ENCODE measurements at regions not wholly inside any gene's neighbourhood (a gene's known extent, or its start where the extent isn't known, plus 50 kb on each side); places are given as distances from the start of the nearest gene placed in this dataset.
"Not testable (repeated sequence)": the region's sequence is repeated elsewhere in the genome, so short reads cannot be mapped to it uniquely, and the experiment has no call there.

- DNase-seq (ENCODE audit: extremely low read depth, insufficient read length), result no peak
- TF ChIP-seq CTCF (IDR thresholded peaks at IDR 0.05; ENCODE audit: insufficient read depth, low read length, poor library complexity, severe bottlenecking), result no peak
- H3K27me3 ChIP-seq (replicated peaks; ENCODE audit: control insufficient read depth, insufficient read depth, low read length), result no peaks in the 10 kb centered on the region
Measured at GRCh38 chr5:163889369-163889768, 383.9 kb downstream of the MAT2B start.

GRCh38 chr5:163890261-163890660 is 384.8 kb downstream of the MAT2B start:
- TF ChIP-seq CTCF (IDR thresholded peaks at IDR 0.05; ENCODE audit: insufficient read depth, low read length, poor library complexity, severe bottlenecking), result no peak
- no peak overlapping the region for H3K4me3 ChIP-seq (replicated peaks; ENCODE audit: low read depth, low read length)
- no peaks in the 10 kb centered on the region for H3K36me3 ChIP-seq (ENCODE audit: control insufficient read depth, insufficient read depth, low read length)
- DNase-seq (ENCODE audit: extremely low read depth, insufficient read length), result no peak
- H3K27me3 ChIP-seq (replicated peaks; ENCODE audit: control insufficient read depth, insufficient read depth, low read length), result no peaks in the 10 kb centered on the region

More at GRCh38 chr5:163889369-163889768, 383.9 kb downstream of the MAT2B start:
- Histone ChIP-seq H3K36me3 (ENCODE audit: control insufficient read depth, insufficient read depth, low read length) (no peaks in the 10 kb centered on the region), H3K4me3 (replicated peaks; ENCODE audit: low read depth, low read length) (no peak overlapping the region)

- DNase-seq (ENCODE audit: extremely low read depth, insufficient read length), result no peak
- Histone ChIP-seq H3K27me3 (replicated peaks; ENCODE audit: control insufficient read depth, insufficient read depth, low read length) (no peaks in the 10 kb centered on the region), H3K4me3 (replicated peaks; ENCODE audit: low read depth, low read length) (no peak overlapping the region), H3K36me3 (ENCODE audit: control insufficient read depth, insufficient read depth, low read length) (no peaks in the 10 kb centered on the region)
- no peak for TF ChIP-seq CTCF (IDR thresholded peaks at IDR 0.05; ENCODE audit: insufficient read depth, low read length, poor library complexity, severe bottlenecking)
Measured at GRCh38 chr5:163893281-163893680, 387.9 kb downstream of the MAT2B start.

- DNase-seq (ENCODE audit: extremely low read depth, insufficient read length), result no peak
- TF ChIP-seq CTCF (IDR thresholded peaks at IDR 0.05; ENCODE audit: insufficient read depth, low read length, poor library complexity, severe bottlenecking), result no peak
- Histone ChIP-seq H3K4me3 (replicated peaks; ENCODE audit: low read depth, low read length) (no peak overlapping the region), H3K36me3 (ENCODE audit: control insufficient read depth, insufficient read depth, low read length) (no peaks in the 10 kb centered on the region), H3K27me3 (replicated peaks; ENCODE audit: control insufficient read depth, insufficient read depth, low read length) (no peaks in the 10 kb centered on the region)
Measured at GRCh38 chr5:163894645-163895044, 389.2 kb downstream of the MAT2B start.

GRCh38 chr5:163898873-163899272 is 393.5 kb downstream of the MAT2B start:
- no peak for DNase-seq (ENCODE audit: extremely low read depth, insufficient read length)
- no peak for TF ChIP-seq CTCF (IDR thresholded peaks at IDR 0.05; ENCODE audit: insufficient read depth, low read length, poor library complexity, severe bottlenecking)
- H3K4me3 ChIP-seq (replicated peaks; ENCODE audit: low read depth, low read length), result no peak overlapping the region
- H3K36me3 ChIP-seq (ENCODE audit: control insufficient read depth, insufficient read depth, low read length), result no peaks in the 10 kb centered on the region
- H3K27me3 ChIP-seq (replicated peaks; ENCODE audit: control insufficient read depth, insufficient read depth, low read length), result no peaks in the 10 kb centered on the region

- DNase-seq (ENCODE audit: extremely low read depth, insufficient read length), result not testable (repeated sequence)
Measured at GRCh38 chr5:163907783-163908182, 402.4 kb downstream of the MAT2B start.

More at GRCh38 chr5:163907783-163908182, 402.4 kb downstream of the MAT2B start:
- H3K27me3 ChIP-seq (replicated peaks; ENCODE audit: control insufficient read depth, insufficient read depth, low read length); H3K36me3 ChIP-seq (ENCODE audit: control insufficient read depth, insufficient read depth, low read length); H3K4me3 ChIP-seq (replicated peaks; ENCODE audit: low read depth, low read length): not testable (repeated sequence)
